PFSK-1 (cell line): ENCODE measurements at regions not wholly inside any gene's neighbourhood (a gene's known extent, or its start where the extent isn't known, plus 50 kb on each side); places are given as distances from the start of the nearest gene placed in this dataset.

Experiments
- FOXP2 ChIP-seq: optimal IDR thresholded peaks from 2 replicates; pipeline ENCODE3; 2011; ENCODE audit warnings: borderline replicate concordance, control low read depth, inconsistent platforms; ENCODE audit not compliant: insufficient read depth; ENCODE audit errors: extremely low read length, extremely low read depth
- POLR2AphosphoS5 ChIP-seq: IDR thresholded peaks from 2 replicates; pipeline ENCODE4 v1.6.1; 2012; ENCODE audit warnings: low read depth, mild to moderate bottlenecking, control low read depth, low read length, moderate library complexity
- SIN3A ChIP-seq: IDR thresholded peaks from 2 replicates; pipeline ENCODE4 v1.6.1; 2012; ENCODE audit warnings: mild to moderate bottlenecking, low read length, moderate library complexity, borderline replicate concordance; ENCODE audit not compliant: insufficient read depth
- TAF1 ChIP-seq: IDR thresholded peaks from 2 replicates; pipeline ENCODE4 v1.6.1; 2012; ENCODE audit warnings: low read length, control low read depth, borderline replicate concordance; ENCODE audit not compliant: insufficient read depth
- TF ChIP-seq, protein P1 (sequence below), 2 experiments: IDR thresholded peaks; 2 replicates each; pipeline versions ENCODE4 v1.6.1 to v1.8.0; 2011 to 2012; ENCODE audit warnings: low read depth in 2 of 2, low read length in 2 of 2, control low read depth in 1 of 2, inconsistent platforms in 1 of 2, mild to moderate bottlenecking in 1 of 2, moderate library complexity in 1 of 2; ENCODE audit not compliant: insufficient read depth in 1 of 2

DNA sequence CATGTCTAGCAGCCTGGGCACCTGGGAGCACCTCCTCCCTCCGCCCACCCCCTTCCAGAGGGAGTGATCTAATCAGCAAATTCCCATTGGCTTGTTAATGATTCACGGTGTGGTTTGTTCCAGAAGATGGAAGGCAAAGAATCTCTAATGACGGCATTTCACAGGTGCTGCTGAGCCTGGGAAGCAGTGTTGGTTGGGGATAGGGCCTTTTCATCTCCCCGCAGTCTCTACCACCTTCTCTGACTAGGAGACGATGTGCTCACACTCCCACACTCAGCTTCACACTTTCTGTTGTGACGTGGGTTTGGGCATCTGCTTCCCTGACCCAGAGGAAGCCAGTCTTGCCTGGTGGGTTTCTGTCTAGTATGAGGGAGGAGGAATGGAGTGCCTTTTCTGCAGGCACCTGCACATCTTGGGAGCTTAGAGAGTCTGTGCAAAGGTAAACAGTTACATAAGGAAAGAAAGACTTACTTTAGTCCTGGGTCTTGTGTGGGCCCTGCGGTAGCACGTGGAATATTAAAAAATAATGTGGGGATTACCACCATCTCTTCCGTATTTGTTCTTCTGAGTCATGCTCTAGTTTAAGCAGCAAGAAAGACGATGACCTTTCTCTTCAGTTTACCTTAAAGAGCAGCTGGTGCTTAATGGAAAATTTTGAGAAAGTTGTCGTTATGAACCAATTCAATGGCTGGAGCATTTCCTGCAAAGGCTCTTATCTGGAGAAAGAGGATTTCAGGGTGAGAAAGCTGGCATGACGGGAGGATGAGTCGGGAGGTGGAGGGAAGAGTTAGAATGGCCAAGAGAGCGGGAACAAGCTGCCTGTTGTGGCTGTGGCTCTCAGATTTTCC, 70.6 kb upstream of the ARHGAP5 start:
- TF ChIP-seq TAF1 (no peak), POLR2AphosphoS5 (no peak), FOXP2 (no peak), SIN3A (no peak)
- TF ChIP-seq, protein P1, sequence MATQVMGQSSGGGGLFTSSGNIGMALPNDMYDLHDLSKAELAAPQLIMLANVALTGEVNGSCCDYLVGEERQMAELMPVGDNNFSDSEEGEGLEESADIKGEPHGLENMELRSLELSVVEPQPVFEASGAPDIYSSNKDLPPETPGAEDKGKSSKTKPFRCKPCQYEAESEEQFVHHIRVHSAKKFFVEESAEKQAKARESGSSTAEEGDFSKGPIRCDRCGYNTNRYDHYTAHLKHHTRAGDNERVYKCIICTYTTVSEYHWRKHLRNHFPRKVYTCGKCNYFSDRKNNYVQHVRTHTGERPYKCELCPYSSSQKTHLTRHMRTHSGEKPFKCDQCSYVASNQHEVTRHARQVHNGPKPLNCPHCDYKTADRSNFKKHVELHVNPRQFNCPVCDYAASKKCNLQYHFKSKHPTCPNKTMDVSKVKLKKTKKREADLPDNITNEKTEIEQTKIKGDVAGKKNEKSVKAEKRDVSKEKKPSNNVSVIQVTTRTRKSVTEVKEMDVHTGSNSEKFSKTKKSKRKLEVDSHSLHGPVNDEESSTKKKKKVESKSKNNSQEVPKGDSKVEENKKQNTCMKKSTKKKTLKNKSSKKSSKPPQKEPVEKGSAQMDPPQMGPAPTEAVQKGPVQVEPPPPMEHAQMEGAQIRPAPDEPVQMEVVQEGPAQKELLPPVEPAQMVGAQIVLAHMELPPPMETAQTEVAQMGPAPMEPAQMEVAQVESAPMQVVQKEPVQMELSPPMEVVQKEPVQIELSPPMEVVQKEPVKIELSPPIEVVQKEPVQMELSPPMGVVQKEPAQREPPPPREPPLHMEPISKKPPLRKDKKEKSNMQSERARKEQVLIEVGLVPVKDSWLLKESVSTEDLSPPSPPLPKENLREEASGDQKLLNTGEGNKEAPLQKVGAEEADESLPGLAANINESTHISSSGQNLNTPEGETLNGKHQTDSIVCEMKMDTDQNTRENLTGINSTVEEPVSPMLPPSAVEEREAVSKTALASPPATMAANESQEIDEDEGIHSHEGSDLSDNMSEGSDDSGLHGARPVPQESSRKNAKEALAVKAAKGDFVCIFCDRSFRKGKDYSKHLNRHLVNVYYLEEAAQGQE (IDR thresholded peaks at IDR 0.05; ENCODE audit: insufficient read depth in 1 of 2, low read depth in 2 of 2, low read length in 2 of 2), result no peak

GRCh38 chr14:32007755-32008362, 69.2 kb upstream of the ARHGAP5 start:
- TF ChIP-seq POLR2AphosphoS5, result no peak
- TF ChIP-seq TAF1, result no peak
- no peak for TF ChIP-seq SIN3A
- TF ChIP-seq, protein P1 (IDR thresholded peaks at IDR 0.05; ENCODE audit: insufficient read depth in 1 of 2, low read depth in 2 of 2, low read length in 2 of 2), result no peak
- TF ChIP-seq FOXP2, result no peak

DNA sequence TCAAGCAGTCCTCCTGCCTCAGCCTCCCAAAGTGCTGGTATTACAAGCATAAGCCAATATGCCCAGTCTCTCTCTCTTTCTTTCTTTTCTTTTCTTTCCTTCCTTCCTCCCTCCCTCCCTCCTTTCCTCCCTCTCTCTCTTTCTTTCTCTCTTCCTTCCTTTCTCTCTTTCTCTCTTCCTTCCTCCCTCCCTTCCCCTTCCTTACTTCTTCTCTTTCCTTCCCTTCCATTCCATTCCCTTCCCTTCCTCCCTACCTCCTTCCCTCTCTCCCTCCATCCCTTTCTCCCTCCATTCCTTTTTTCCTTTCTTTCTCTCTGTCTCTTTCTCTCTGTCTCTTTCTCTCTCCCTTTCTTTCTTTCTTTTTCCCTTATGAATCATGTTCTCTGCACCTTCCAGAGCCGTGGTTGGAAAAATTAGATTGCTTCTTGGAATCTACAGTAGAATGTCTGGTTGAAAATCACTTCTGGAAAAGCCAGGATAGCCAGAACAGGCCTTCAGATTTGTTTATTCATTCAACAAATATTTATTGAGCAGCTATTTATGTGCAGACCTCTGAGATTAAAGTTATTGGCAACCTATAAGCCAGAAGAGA, 68.4 kb upstream of the ARHGAP5 start:
- no peak for TF ChIP-seq TAF1
- TF ChIP-seq FOXP2, result no peak
- TF ChIP-seq SIN3A, result no peak
- TF ChIP-seq, protein P1 (IDR thresholded peaks at IDR 0.05; ENCODE audit: insufficient read depth in 1 of 2, low read depth in 2 of 2, low read length in 2 of 2), result no peak
- no peak for TF ChIP-seq POLR2AphosphoS5

DNA sequence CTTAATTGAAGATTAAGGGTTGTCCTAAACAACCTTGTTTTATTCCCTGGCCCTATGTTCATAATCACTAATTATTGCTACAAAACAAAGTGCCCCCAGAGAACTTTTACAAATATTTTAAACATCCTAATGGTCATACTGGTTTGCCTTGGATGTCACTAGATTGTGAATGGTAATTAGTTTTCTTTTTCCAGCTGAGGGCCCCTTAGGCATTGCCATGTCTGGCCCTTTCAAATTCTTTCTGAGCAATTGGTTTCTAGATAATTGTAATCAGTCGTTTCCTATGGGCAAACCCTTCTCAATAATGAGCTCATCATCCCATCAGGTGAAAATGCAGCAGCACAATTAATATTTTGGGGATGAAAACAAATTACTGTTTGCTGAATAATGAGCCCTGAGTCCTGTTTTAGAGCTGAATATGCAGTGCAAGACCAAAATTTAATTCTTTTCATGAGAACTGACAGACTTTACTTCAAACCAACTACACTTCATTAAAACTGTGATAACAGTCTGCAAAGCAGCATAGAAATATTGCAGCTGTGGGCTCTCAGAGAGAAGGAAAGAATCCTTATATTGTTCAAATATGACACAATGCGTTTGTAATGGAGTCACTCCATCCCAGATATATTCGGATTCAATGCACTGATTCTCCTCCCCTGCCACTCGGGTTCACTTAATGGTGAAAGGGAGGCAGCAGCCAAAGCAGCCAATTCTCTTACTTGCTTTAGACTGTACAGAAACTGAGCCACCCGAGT, 67.7 kb upstream of the ARHGAP5 start:
- TF ChIP-seq FOXP2 (no peak), POLR2AphosphoS5 (no peak), SIN3A (no peak), TAF1 (no peak)
- TF ChIP-seq, protein P1 (IDR thresholded peaks at IDR 0.05; ENCODE audit: insufficient read depth in 1 of 2, low read depth in 2 of 2, low read length in 2 of 2), result no peak
